Esophagus squamous epithelium (tissue), 5 donors: ENCODE measurements at regions not wholly inside any gene's neighbourhood (a gene's known extent, or its start where the extent isn't known, plus 50 kb on each side); places are given as distances from the start of the nearest gene placed in this dataset.

Experiments
- DNase-seq: peaks from one replicate; lab custom pipeline; 2025; lab: John Stamatoyannopoulos, UW
- H3K27ac ChIP-seq, 4 donors: fragments of 200-600 bp; sonication (generic); one replicate each; pipeline ENCODE4 v1.5.1; 2016 to 2019; ENCODE audit warnings: mild to moderate bottlenecking in 1 of 4
- H3K27me3 ChIP-seq, 4 donors: fragments of 200-600 bp; sonication (generic); 1 replicate in 3 of 4; 2 replicates in 1 of 4; pipeline versions ENCODE4 v1.5.1 to v1.6.0; 2017 to 2021; ENCODE audit warnings: antibody characterized with exemption in 1 of 4
- H3K36me3 ChIP-seq, 3 donors: fragments of 200-600 bp; sonication (generic); one replicate each; pipeline ENCODE4 v1.5.1; 2016 to 2019
- H3K4me1 ChIP-seq, 3 donors: fragments of 200-600 bp; sonication (generic); one replicate each; pipeline ENCODE4 v1.5.1; 2017 to 2019
- H3K4me3 ChIP-seq, 4 donors: fragments of 200-600 bp; sonication (generic); 1 replicate in 3 of 4; 2 replicates in 1 of 4; pipeline ENCODE4 v1.5.1; 2016 to 2019; ENCODE audit warnings: mild to moderate bottlenecking in 2 of 4, moderate library complexity in 1 of 4
- H3K9me3 ChIP-seq, 3 donors: fragments of 200-600 bp; sonication (generic); one replicate each; pipeline ENCODE4 v1.5.1; 2016 to 2019
- POLR2A ChIP-seq, 4 donors: fragments of 450-650 bp; IDR thresholded peaks; one replicate each; pipeline ENCODE4 v1.6.1; 2017; ENCODE audit warnings: antibody characterized with exemption in 4 of 4, mild to moderate bottlenecking in 4 of 4, moderate library complexity in 3 of 4
- WGBS, 2 donors: methylation state at CpG; one replicate each; pipeline ENCODE4 v1.1.5; 2018; 5-methylcytosine and 5-hydroxymethylcytosine counted together
- intact Hi-C: fragments of 100-400 bp; cut with DNase I; formaldehyde crosslinking; loops from one replicate; pipeline ENCODE4 v1.15.0; 2022
- TF ChIP-seq, protein P1 (sequence below), 6 experiments: fragments of 450-650 bp in 4 of 6; fragments of 200-600 bp in 2 of 6; sonication (generic) in 2 of 6; IDR thresholded peaks; one replicate each; pipeline ENCODE4 v1.5.1; 2016 to 2019; ENCODE audit warnings: antibody characterized with exemption in 6 of 6, mild to moderate bottlenecking in 4 of 6, moderate library complexity in 4 of 6
- donor health status: DM: yes; HTN: yes; CAD: no.

- TF ChIP-seq, protein P1, sequence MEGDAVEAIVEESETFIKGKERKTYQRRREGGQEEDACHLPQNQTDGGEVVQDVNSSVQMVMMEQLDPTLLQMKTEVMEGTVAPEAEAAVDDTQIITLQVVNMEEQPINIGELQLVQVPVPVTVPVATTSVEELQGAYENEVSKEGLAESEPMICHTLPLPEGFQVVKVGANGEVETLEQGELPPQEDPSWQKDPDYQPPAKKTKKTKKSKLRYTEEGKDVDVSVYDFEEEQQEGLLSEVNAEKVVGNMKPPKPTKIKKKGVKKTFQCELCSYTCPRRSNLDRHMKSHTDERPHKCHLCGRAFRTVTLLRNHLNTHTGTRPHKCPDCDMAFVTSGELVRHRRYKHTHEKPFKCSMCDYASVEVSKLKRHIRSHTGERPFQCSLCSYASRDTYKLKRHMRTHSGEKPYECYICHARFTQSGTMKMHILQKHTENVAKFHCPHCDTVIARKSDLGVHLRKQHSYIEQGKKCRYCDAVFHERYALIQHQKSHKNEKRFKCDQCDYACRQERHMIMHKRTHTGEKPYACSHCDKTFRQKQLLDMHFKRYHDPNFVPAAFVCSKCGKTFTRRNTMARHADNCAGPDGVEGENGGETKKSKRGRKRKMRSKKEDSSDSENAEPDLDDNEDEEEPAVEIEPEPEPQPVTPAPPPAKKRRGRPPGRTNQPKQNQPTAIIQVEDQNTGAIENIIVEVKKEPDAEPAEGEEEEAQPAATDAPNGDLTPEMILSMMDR (IDR thresholded peaks at IDR 0.05): no peak
- no peak for TF ChIP-seq POLR2A (IDR thresholded peaks at IDR 0.05)
- H3K27ac ChIP-seq: no peak overlapping the region
- H3K27me3 ChIP-seq: no peaks in the 10 kb centered on the region
- H3K4me1 ChIP-seq: no peaks in the 10 kb centered on the region
- H3K4me3 ChIP-seq: no peak overlapping the region
- H3K36me3 ChIP-seq: no peaks in the 10 kb centered on the region
- intact Hi-C loops: no loop called here
- 76 to 77% methylated on average over 2 of the region's 2 CpGs for WGBS, 2 donors
- no peak for DNase-seq
- H3K9me3 ChIP-seq: no peaks in the 10 kb centered on the region
These were observed 1061.6 kb downstream of the HACE1 start for GRCh38 chr6:103798166-103798565.

- 37 to 58% methylated on average over 1 of the region's 1 CpG for WGBS, 2 donors
- no peaks in the 10 kb centered on the region for H3K36me3 ChIP-seq
- H3K27ac ChIP-seq: no peak overlapping the region
- intact Hi-C loops: no loop called here
- DNase-seq: no peak
- no peaks in the 10 kb centered on the region for H3K4me1 ChIP-seq
- no peaks in the 10 kb centered on the region for H3K9me3 ChIP-seq
- TF ChIP-seq, protein P1 (IDR thresholded peaks at IDR 0.05): peak in 2 of 6 experiments; percentile 6 to 13
- no peak for TF ChIP-seq POLR2A (IDR thresholded peaks at IDR 0.05)
- H3K27me3 ChIP-seq: no peaks in the 10 kb centered on the region
- no peak overlapping the region for H3K4me3 ChIP-seq
These were observed 1062.0 kb downstream of the HACE1 start for GRCh38 chr6:103797738-103798137.

- H3K27me3 ChIP-seq: no peaks in the 10 kb centered on the region
These were observed 1068.3 kb downstream of the HACE1 start for GRCh38 chr6:103791458-103791857.

DNA sequence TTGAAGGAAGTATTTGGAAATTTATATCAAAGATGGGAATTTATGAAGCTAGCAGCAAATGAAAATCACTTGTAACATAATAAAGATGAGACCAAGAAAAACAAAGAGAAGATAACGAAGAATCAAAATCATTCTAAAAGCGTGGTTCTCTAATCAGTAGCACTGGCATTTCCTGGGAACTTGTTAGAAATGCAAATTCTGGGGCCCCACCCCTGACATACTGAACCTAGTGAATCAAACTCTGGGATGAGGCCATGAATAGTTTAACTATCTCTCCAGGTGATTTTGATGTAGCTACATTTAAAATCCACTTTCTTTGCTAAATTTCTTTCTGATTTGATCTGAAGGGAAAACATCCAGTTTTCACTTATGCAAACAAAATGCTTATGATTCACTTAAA is 1075.6 kb downstream of the HACE1 start:
- Histone ChIP-seq H3K4me1 (no peaks in the 10 kb centered on the region), H3K27ac (no peak overlapping the region), H3K4me3 (no peak overlapping the region), H3K36me3 (no peaks in the 10 kb centered on the region), H3K27me3 (no peaks in the 10 kb centered on the region), H3K9me3 (no peaks in the 10 kb centered on the region)
- no peak for DNase-seq
- intact Hi-C loops: no loop called here
- WGBS, 2 donors: 43 to 56% methylated on average over 2 of the region's 2 CpGs
- TF ChIP-seq, protein P1 (IDR thresholded peaks at IDR 0.05): no peak
- TF ChIP-seq POLR2A (IDR thresholded peaks at IDR 0.05): no peak

More at GRCh38 chr6:103791458-103791857, 1068.3 kb downstream of the HACE1 start:
- TF ChIP-seq, protein P1 (IDR thresholded peaks at IDR 0.05): no peak
- no peak for TF ChIP-seq POLR2A (IDR thresholded peaks at IDR 0.05)
- no peak for DNase-seq
- no peak overlapping the region for H3K27ac ChIP-seq
- H3K9me3 ChIP-seq: no peaks in the 10 kb centered on the region
- no peak overlapping the region for H3K4me3 ChIP-seq
- H3K4me1 ChIP-seq: no peaks in the 10 kb centered on the region
- no peaks in the 10 kb centered on the region for H3K36me3 ChIP-seq
- WGBS, 2 donors: 58 to 67% methylated on average over 2 of the region's 2 CpGs
- intact Hi-C loops: no loop called here

- intact Hi-C loops: no loop called here
- DNase-seq: no peak
These were observed 1076.4 kb downstream of the HACE1 start for GRCh38 chr6:103783329-103783728.

More at GRCh38 chr6:103783329-103783728, 1076.4 kb downstream of the HACE1 start:
- no peak overlapping the region for H3K4me3 ChIP-seq
- no peaks in the 10 kb centered on the region for H3K36me3 ChIP-seq
- WGBS, 2 donors: 18 to 30% methylated on average over 4 of the region's 4 CpGs
- no peaks in the 10 kb centered on the region for H3K4me1 ChIP-seq
- no peak overlapping the region for H3K27ac ChIP-seq
- H3K9me3 ChIP-seq: no peaks in the 10 kb centered on the region
- TF ChIP-seq, protein P1 (IDR thresholded peaks at IDR 0.05): no peak
- TF ChIP-seq POLR2A (IDR thresholded peaks at IDR 0.05): no peak
- no peaks in the 10 kb centered on the region for H3K27me3 ChIP-seq
